ENCODE measurements at regions not wholly inside any gene's neighbourhood (a gene's known extent, or its start where the extent isn't known, plus 50 kb on each side); places are given as distances from the start of the nearest gene placed in this dataset.

GRCh38 chr2:120614901-120615300 lies 120.8 kb upstream of the GLI2 start:
- no peak for TF ChIP-seq POLR2A (IDR thresholded peaks at IDR 0.05)
- H3K27me3 ChIP-seq, result no peaks in the 10 kb centered on the region
- H3K9me3 ChIP-seq, result no peaks in the 10 kb centered on the region

GRCh38 chr2:120616261-120616660 lies 119.4 kb upstream of the GLI2 start:
- intact Hi-C loops (cut with DNase I), result no loop called here

More at GRCh38 chr2:120614901-120615300, 120.8 kb upstream of the GLI2 start:
- Histone ChIP-seq H3K27ac (no peak overlapping the region), H3K36me3 (no peaks in the 10 kb centered on the region), H3K4me1 (peaks cover 12% of the 10 kb centered on the region), H3K4me3 (no peak overlapping the region)
- no peak for DNase-seq (ENCODE audit: extremely low spot score in 2 of 2)
- intact Hi-C loops (cut with DNase I), result no loop called here

GRCh38 chr2:120617055-120617454 lies 118.6 kb upstream of the GLI2 start:
- Histone ChIP-seq H3K9me3 (no peaks in the 10 kb centered on the region), H3K27me3 (no peaks in the 10 kb centered on the region)

More at GRCh38 chr2:120616261-120616660, 119.4 kb upstream of the GLI2 start:
- no peaks in the 10 kb centered on the region for H3K27me3 ChIP-seq
- H3K4me3 ChIP-seq, result no peak overlapping the region
- no peak overlapping the region for H3K27ac ChIP-seq
- H3K4me1 ChIP-seq, result peaks cover 12% of the 10 kb centered on the region
- H3K36me3 ChIP-seq, result no peaks in the 10 kb centered on the region
- H3K9me3 ChIP-seq, result no peaks in the 10 kb centered on the region
- no peak for DNase-seq (ENCODE audit: extremely low spot score in 2 of 2)
- TF ChIP-seq POLR2AphosphoS5 (IDR thresholded peaks at IDR 0.05; ENCODE audit: insufficient read depth in 1 of 2, low read depth in 1 of 2), result no peak
- no peak for TF ChIP-seq CTCF (IDR thresholded peaks at IDR 0.05)
- no peak for TF ChIP-seq POLR2A (IDR thresholded peaks at IDR 0.05)

GRCh38 chr2:120618830-120619229 lies 116.8 kb upstream of the GLI2 start:
- Histone ChIP-seq H3K36me3 (no peaks in the 10 kb centered on the region), H3K4me3 (no peak overlapping the region), H3K27ac (no peak overlapping the region), H3K9me3 (no peaks in the 10 kb centered on the region), H3K4me1 (peaks cover 8% of the 10 kb centered on the region), H3K27me3 (no peaks in the 10 kb centered on the region)
- intact Hi-C loops (cut with DNase I), result no loop called here
- DNase-seq (ENCODE audit: extremely low spot score in 2 of 2), result no peak
- TF ChIP-seq POLR2A (IDR thresholded peaks at IDR 0.05), result no peak
- no peak for TF ChIP-seq CTCF (IDR thresholded peaks at IDR 0.05)
- no peak for TF ChIP-seq POLR2AphosphoS5 (IDR thresholded peaks at IDR 0.05; ENCODE audit: insufficient read depth in 1 of 2, low read depth in 1 of 2)

More at GRCh38 chr2:120617055-120617454, 118.6 kb upstream of the GLI2 start:
- H3K4me1 ChIP-seq, result peaks cover 12% of the 10 kb centered on the region
- intact Hi-C loops (cut with DNase I), result no loop called here
- H3K36me3 ChIP-seq, result no peaks in the 10 kb centered on the region
- no peak overlapping the region for H3K27ac ChIP-seq
- no peak overlapping the region for H3K4me3 ChIP-seq
- no peak for DNase-seq (ENCODE audit: extremely low spot score in 2 of 2)
- TF ChIP-seq CTCF (IDR thresholded peaks at IDR 0.05) (no peak), POLR2AphosphoS5 (IDR thresholded peaks at IDR 0.05; ENCODE audit: insufficient read depth in 1 of 2, low read depth in 1 of 2) (no peak), POLR2A (IDR thresholded peaks at IDR 0.05) (no peak)

- no peaks in the 10 kb centered on the region for H3K27me3 ChIP-seq
- H3K36me3 ChIP-seq, result no peaks in the 10 kb centered on the region
- intact Hi-C loops (cut with DNase I), result no loop called here
- TF ChIP-seq CTCF (IDR thresholded peaks at IDR 0.05), result no peak
- no peak for TF ChIP-seq POLR2A (IDR thresholded peaks at IDR 0.05)
- TF ChIP-seq POLR2AphosphoS5 (IDR thresholded peaks at IDR 0.05; ENCODE audit: insufficient read depth in 1 of 2, low read depth in 1 of 2), result no peak
- H3K27ac ChIP-seq, result no peak overlapping the region
- DNase-seq (ENCODE audit: extremely low spot score in 2 of 2), result no peak
- H3K9me3 ChIP-seq, result no peaks in the 10 kb centered on the region
- peaks cover under 1% of the 10 kb centered on the region for H3K4me1 ChIP-seq
- no peak overlapping the region for H3K4me3 ChIP-seq
Measured at GRCh38 chr2:120619579-120619978, 116.1 kb upstream of the GLI2 start.

All from vagina (tissue), 2 donors.